ENCODE measurements at regions not wholly inside any gene's neighbourhood (a gene's known extent, or its start where the extent isn't known, plus 50 kb on each side); places are given as distances from the start of the nearest gene placed in this dataset.

- DNase-seq = no peak
These were observed 183.4 kb downstream of the ANKRD50 start for GRCh38 chr4:124529131-124529530.

GRCh38 chr4:124530464-124531077 lies 182.0 kb downstream of the ANKRD50 start:
- intact Hi-C loops (cut with DNase I, micrococcal nuclease) = no loop called here
- ATAC-seq (peak; percentile 45), DNase-seq (no peak)

More at GRCh38 chr4:124529131-124529530, 183.4 kb downstream of the ANKRD50 start:
- intact Hi-C loops (cut with DNase I, micrococcal nuclease) = no loop called here
- ATAC-seq = no peak

- ATAC-seq = no peak
- intact Hi-C loops (cut with DNase I, micrococcal nuclease) = no loop called here
These were observed 178.4 kb downstream of the ANKRD50 start for GRCh38 chr4:124534131-124534530.

GRCh38 chr4:124535003-124535402 lies 177.5 kb downstream of the ANKRD50 start:
- no peak for ATAC-seq
- DNase-seq = no peak

More at GRCh38 chr4:124534131-124534530, 178.4 kb downstream of the ANKRD50 start:
- no peak for DNase-seq

GRCh38 chr4:124536946-124537345 lies 175.6 kb downstream of the ANKRD50 start:
- intact Hi-C loops (cut with DNase I, micrococcal nuclease) = no loop called here
- ATAC-seq (no peak), DNase-seq (no peak)

More at GRCh38 chr4:124535003-124535402, 177.5 kb downstream of the ANKRD50 start:
- intact Hi-C loops (cut with DNase I, micrococcal nuclease) = no loop called here

- intact Hi-C loops (cut with DNase I, micrococcal nuclease) = no loop called here
- DNase-seq = no peak
- no peak for ATAC-seq
These were observed 174.6 kb downstream of the ANKRD50 start for GRCh38 chr4:124537971-124538370.

- ATAC-seq (no peak), DNase-seq (no peak)
- intact Hi-C loops (cut with DNase I, micrococcal nuclease) = no loop called here
These were observed 172.5 kb downstream of the ANKRD50 start for GRCh38 chr4:124540014-124540413.

GRCh38 chr4:124541652-124542420 lies 170.7 kb downstream of the ANKRD50 start:
- intact Hi-C loops (cut with DNase I, micrococcal nuclease) = no loop called here
- ATAC-seq (no peak), DNase-seq (no peak)

- intact Hi-C loops (cut with DNase I, micrococcal nuclease) = no loop called here
- no peak for ATAC-seq
These were observed 156.6 kb downstream of the ANKRD50 start for GRCh38 chr4:124555959-124556358.

GRCh38 chr4:124564121-124564520 lies 148.4 kb downstream of the ANKRD50 start:
- ATAC-seq (no peak), DNase-seq (no peak)
- intact Hi-C loops (cut with DNase I, micrococcal nuclease) = no loop called here

More at GRCh38 chr4:124555959-124556358, 156.6 kb downstream of the ANKRD50 start:
- no peak for DNase-seq

- no peak for DNase-seq
- ATAC-seq = no peak
- intact Hi-C loops (cut with DNase I, micrococcal nuclease) = no loop called here
These were observed 147.2 kb downstream of the ANKRD50 start for GRCh38 chr4:124565371-124565770.

GRCh38 chr4:124566030-124566429 lies 146.5 kb downstream of the ANKRD50 start:
- intact Hi-C loops (cut with DNase I, micrococcal nuclease) = no loop called here

GRCh38 chr4:124573056-124573455 lies 139.5 kb downstream of the ANKRD50 start:
- no peak for DNase-seq
- intact Hi-C loops (cut with DNase I, micrococcal nuclease) = no loop called here
- no peak for ATAC-seq

More at GRCh38 chr4:124566030-124566429, 146.5 kb downstream of the ANKRD50 start:
- ATAC-seq = no peak
- DNase-seq = no peak

- intact Hi-C loops (cut with DNase I, micrococcal nuclease) = no loop called here
- DNase-seq (no peak), ATAC-seq (no peak)
These were observed 132.6 kb downstream of the ANKRD50 start for GRCh38 chr4:124579896-124580295.

- ATAC-seq (no peak), DNase-seq (no peak)
- intact Hi-C loops (cut with DNase I, micrococcal nuclease) = no loop called here
These were observed 128.7 kb downstream of the ANKRD50 start for GRCh38 chr4:124583797-124584196.

GRCh38 chr4:124589786-124590185 lies 122.7 kb downstream of the ANKRD50 start:
- ATAC-seq (no peak), DNase-seq (no peak)
- intact Hi-C loops (cut with DNase I, micrococcal nuclease) = no loop called here

GRCh38 chr4:124590480-124590879 lies 122.1 kb downstream of the ANKRD50 start:
- ATAC-seq (no peak), DNase-seq (no peak)
- intact Hi-C loops (cut with DNase I, micrococcal nuclease) = no loop called here

GRCh38 chr4:124591637-124592036 lies 120.9 kb downstream of the ANKRD50 start:
- DNase-seq = no peak
- ATAC-seq = no peak
- intact Hi-C loops (cut with DNase I, micrococcal nuclease) = no loop called here

GRCh38 chr4:124593494-124593893 lies 119.0 kb downstream of the ANKRD50 start:
- intact Hi-C loops (cut with DNase I, micrococcal nuclease) = no loop called here
- no peak for ATAC-seq
- no peak for DNase-seq

GRCh38 chr4:124594945-124595344 lies 117.6 kb downstream of the ANKRD50 start:
- no peak for ATAC-seq
- no peak for DNase-seq
- intact Hi-C loops (cut with DNase I, micrococcal nuclease) = no loop called here

Data from left colon (tissue), 2 donors.